Thyroid gland (tissue), 4 donors: ENCODE measurements at regions not wholly inside any gene's neighbourhood (a gene's known extent, or its start where the extent isn't known, plus 50 kb on each side); places are given as distances from the start of the nearest gene placed in this dataset.
"Not testable (repeated sequence)": the region's sequence is repeated elsewhere in the genome, so short reads cannot be mapped to it uniquely, and the experiment has no call there.

Experiments
- DNase-seq, 2 donors: peaks; one replicate each; pipeline ENCODE4 v3.0.0-alpha.2; 2019
- H3K27ac ChIP-seq, 3 donors: fragments of 200-600 bp; sonication (generic); 1 replicate in 2 of 3; 2 replicates in 1 of 3; pipeline ENCODE4 v1.5.1; 2016 to 2019; ENCODE audit warnings: mild to moderate bottlenecking in 1 of 3, moderate library complexity in 1 of 3
- H3K27me3 ChIP-seq: fragments of 200-600 bp; sonication (generic); one replicate; pipeline ENCODE4 v1.5.1; 2019
- H3K36me3 ChIP-seq, 2 donors: fragments of 200-600 bp; sonication (generic); one replicate each; pipeline ENCODE4 v1.5.1; 2016 to 2019
- H3K4me1 ChIP-seq, 2 donors: fragments of 200-600 bp; sonication (generic); one replicate each; pipeline ENCODE4 v1.5.1; 2017 to 2019
- H3K4me3 ChIP-seq, 3 donors: fragments of 200-600 bp; sonication (generic); replicated peaks in 1 of 3; 1 replicate in 2 of 3; 2 replicates in 1 of 3; pipeline ENCODE4 v1.5.1; 2016; ENCODE audit warnings: mild to moderate bottlenecking in 1 of 3
- H3K9me3 ChIP-seq: fragments of 200-600 bp; sonication (generic); one replicate; pipeline ENCODE4 v1.5.1; 2017
- POLR2A ChIP-seq, 2 donors: fragments of 450-650 bp; IDR thresholded peaks; one replicate each; pipeline ENCODE4 v1.6.1; 2017; ENCODE audit warnings: antibody characterized with exemption in 2 of 2, mild to moderate bottlenecking in 2 of 2, moderate library complexity in 1 of 2
- WGBS, 2 donors: methylation state at CpG; one replicate each; pipeline ENCODE4 v1.1.5; 2017; 5-methylcytosine and 5-hydroxymethylcytosine counted together
- intact Hi-C: fragments of 100-400 bp; cut with DNase I; formaldehyde crosslinking; loops from one replicate; pipeline ENCODE4 v1.15.1; 2023
- TF ChIP-seq, protein P1 (sequence below), 6 experiments: fragments of 200-600 bp in 3 of 6; fragments of 450-650 bp in 3 of 6; sonication (generic) in 3 of 6; IDR thresholded peaks; one replicate each; pipeline ENCODE4 v1.5.1; 2016 to 2019; ENCODE audit warnings: antibody characterized with exemption in 6 of 6, mild to moderate bottlenecking in 2 of 6, inconsistent platforms in 1 of 6, moderate library complexity in 1 of 6

DNA sequence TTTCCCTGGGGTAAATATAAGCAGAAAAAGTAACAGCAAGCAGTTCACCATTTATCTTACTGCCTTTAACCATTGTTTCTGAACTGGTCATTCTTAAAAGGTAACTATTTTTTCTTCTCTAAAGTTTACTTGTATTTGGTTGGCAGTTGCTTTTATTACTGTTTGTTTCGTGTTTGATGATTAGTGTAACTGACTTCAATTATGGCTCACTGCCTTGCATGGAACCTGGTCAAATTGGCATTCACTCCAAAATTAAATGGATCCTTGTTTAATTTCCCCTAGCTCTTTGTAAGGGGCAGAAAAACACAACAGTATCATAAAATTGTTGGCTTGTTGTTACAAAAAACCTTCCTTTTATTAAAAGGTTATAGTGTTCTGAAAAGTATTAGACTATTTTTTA, 1723.9 kb upstream of the CDH6 start:
- H3K27ac ChIP-seq: no peak overlapping the region
- DNase-seq: no peak
- 68 to 70% methylated on average over 1 of the region's 1 CpG for WGBS, 2 donors
- no peak overlapping the region for H3K4me3 ChIP-seq
- H3K27me3 ChIP-seq: no peaks in the 10 kb centered on the region
- H3K36me3 ChIP-seq: no peaks in the 10 kb centered on the region
- H3K9me3 ChIP-seq: no peaks in the 10 kb centered on the region
- H3K4me1 ChIP-seq: no peaks in the 10 kb centered on the region
- intact Hi-C loops: no loop called here
- TF ChIP-seq, protein P1, sequence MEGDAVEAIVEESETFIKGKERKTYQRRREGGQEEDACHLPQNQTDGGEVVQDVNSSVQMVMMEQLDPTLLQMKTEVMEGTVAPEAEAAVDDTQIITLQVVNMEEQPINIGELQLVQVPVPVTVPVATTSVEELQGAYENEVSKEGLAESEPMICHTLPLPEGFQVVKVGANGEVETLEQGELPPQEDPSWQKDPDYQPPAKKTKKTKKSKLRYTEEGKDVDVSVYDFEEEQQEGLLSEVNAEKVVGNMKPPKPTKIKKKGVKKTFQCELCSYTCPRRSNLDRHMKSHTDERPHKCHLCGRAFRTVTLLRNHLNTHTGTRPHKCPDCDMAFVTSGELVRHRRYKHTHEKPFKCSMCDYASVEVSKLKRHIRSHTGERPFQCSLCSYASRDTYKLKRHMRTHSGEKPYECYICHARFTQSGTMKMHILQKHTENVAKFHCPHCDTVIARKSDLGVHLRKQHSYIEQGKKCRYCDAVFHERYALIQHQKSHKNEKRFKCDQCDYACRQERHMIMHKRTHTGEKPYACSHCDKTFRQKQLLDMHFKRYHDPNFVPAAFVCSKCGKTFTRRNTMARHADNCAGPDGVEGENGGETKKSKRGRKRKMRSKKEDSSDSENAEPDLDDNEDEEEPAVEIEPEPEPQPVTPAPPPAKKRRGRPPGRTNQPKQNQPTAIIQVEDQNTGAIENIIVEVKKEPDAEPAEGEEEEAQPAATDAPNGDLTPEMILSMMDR (IDR thresholded peaks at IDR 0.05): no peak
- no peak for TF ChIP-seq POLR2A (IDR thresholded peaks at IDR 0.05)

DNA sequence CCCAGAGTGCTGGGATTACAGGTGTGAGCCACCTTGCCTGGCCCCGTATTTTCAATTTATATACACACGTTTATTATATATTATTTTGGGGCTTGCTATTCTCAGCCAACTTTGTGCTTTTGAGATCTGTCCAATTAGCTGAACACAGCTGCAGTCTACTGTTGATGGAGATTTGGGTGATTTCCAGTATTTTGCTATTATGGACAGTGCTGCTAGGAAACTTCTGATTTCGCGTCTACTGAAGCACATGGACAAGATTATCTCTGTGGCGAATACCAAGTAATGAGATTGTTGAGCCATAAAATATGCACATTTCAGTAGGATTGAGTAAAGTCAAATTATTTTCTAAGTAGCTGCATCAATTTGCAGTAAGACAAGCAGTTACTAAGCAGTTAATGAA, 1731.2 kb upstream of the CDH6 start:
- no peak for DNase-seq
- TF ChIP-seq POLR2A (IDR thresholded peaks at IDR 0.05): no peak
- TF ChIP-seq, protein P1 (IDR thresholded peaks at IDR 0.05): no peak
- 65 to 71% methylated on average over 5 of the region's 5 CpGs for whole genome bisulfite sequencing, 2 donors

DNA sequence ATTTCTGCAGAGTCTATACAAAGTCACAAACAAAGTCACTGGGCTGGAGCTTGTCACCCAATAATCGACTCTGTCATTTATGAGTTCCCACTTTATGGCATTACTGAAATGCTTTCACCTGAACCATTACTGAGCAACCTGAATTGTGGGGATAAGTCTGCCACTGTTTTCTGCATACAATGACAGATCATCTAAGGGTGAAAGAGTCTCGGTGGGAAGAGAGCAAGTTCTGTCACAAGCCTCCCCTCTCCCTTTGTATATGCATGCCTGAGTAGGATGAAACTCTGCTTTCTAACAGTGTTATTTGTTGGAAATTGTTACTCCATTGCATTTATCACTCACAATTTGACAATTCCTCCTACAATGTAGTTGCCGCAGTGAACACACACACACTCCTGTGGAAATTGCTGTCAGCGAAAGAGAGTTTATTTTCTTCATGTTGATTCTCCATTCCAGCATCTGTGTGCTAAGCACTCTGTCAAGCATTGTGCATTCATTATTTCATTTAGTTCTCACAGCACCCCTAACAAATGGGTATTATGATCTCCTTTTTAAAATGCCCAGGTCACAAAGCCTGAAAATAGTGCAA, 1732.4 kb upstream of the CDH6 start:
- no peak for DNase-seq
- TF ChIP-seq POLR2A (IDR thresholded peaks at IDR 0.05): no peak
- TF ChIP-seq, protein P1 (IDR thresholded peaks at IDR 0.05): no peak
- no peak overlapping the region for H3K4me3 ChIP-seq
- 72 to 73% methylated on average over 4 of the region's 4 CpGs for WGBS, 2 donors
- no peak overlapping the region for H3K27ac ChIP-seq
- no peaks in the 10 kb centered on the region for H3K4me1 ChIP-seq
- H3K27me3 ChIP-seq: no peaks in the 10 kb centered on the region
- intact Hi-C loops: no loop called here
- H3K9me3 ChIP-seq: no peaks in the 10 kb centered on the region
- H3K36me3 ChIP-seq: no peaks in the 10 kb centered on the region

More for the DNA sequence above, 1731.2 kb upstream of the CDH6 start:
- no peaks in the 10 kb centered on the region for H3K36me3 ChIP-seq
- H3K4me3 ChIP-seq: no peak overlapping the region
- intact Hi-C loops: no loop called here
- H3K9me3 ChIP-seq: no peaks in the 10 kb centered on the region
- H3K4me1 ChIP-seq: no peaks in the 10 kb centered on the region
- no peak overlapping the region for H3K27ac ChIP-seq
- H3K27me3 ChIP-seq: no peaks in the 10 kb centered on the region

DNA sequence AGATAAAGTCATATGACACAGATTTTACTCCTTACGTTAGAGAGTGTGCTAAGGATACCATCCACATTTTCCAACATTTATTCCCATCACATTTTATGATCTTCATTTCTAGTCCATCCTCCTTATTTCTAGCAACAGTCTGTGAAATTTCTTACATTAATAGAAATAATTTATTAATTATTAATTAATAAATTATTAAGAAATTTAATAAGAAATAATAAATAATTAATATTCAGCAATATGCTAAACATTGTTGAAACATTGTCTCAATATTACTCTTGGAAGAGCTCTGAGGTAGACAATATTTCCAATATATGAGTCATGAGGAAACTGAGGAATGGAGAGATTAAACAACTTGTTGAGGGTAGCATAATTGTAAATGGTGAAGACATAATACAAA, 1742.5 kb upstream of the CDH6 start:
- H3K27me3 ChIP-seq, intact Hi-C loops, H3K4me3 ChIP-seq, DNase-seq, H3K9me3 ChIP-seq, H3K27ac ChIP-seq, H3K4me1 ChIP-seq, H3K36me3 ChIP-seq: not testable (repeated sequence)
- 91 to 94% methylated on average over 1 of the region's 1 CpG for whole genome bisulfite sequencing, 2 donors

DNA sequence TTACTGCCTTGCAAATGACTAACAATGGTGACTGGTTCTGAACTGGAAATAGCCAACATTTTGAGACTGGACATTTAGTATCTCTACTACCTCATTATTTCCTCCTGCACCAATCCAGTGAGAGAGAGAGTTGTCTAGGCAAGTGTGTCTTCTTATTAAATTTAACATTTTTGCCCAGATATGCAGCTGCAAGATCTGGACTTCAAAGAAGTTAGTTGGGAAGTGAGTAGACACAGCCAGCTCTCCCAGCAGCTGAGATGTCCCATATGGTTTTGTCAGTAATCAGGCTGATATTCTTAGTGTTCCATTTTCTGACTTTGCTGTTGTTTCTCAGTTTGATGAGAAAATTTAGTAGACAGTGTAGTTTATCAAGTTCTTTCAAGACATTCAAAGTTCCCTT, 1778.8 kb upstream of the CDH6 start:
- H3K4me1 ChIP-seq: no peaks in the 10 kb centered on the region
- no peaks in the 10 kb centered on the region for H3K27me3 ChIP-seq
- no peaks in the 10 kb centered on the region for H3K9me3 ChIP-seq
- no peak overlapping the region for H3K4me3 ChIP-seq
- intact Hi-C loops: no loop called here
- DNase-seq: no peak
- H3K27ac ChIP-seq: no peak overlapping the region
- H3K36me3 ChIP-seq: no peaks in the 10 kb centered on the region
- no peak for TF ChIP-seq POLR2A (IDR thresholded peaks at IDR 0.05)
- TF ChIP-seq, protein P1 (IDR thresholded peaks at IDR 0.05): no peak

DNA sequence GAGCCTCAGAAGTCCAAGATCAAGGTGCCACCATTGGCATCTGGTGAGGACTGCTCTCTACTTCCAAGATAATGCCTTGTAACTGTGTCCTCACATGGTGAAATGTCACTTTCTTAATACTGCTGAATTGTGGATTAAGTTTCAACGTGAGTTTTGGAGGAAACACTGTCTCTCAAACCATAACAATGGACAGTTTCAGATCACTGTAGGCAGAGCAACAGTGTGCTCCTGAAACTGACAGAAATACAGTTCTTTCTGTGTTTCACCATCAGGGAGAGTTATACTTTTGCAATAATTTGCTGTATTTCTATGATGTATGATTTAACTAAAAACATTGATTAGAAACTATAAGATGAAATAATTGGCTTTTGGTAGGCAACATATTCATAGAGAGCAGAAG, 1780.5 kb upstream of the CDH6 start:
- Histone ChIP-seq H3K27ac (no peak overlapping the region), H3K9me3 (no peaks in the 10 kb centered on the region), H3K27me3 (no peaks in the 10 kb centered on the region), H3K36me3 (no peaks in the 10 kb centered on the region), H3K4me1 (no peaks in the 10 kb centered on the region), H3K4me3 (no peak overlapping the region)
- TF ChIP-seq, protein P1 (IDR thresholded peaks at IDR 0.05): no peak
- no peak for TF ChIP-seq POLR2A (IDR thresholded peaks at IDR 0.05)
- no peak for DNase-seq
- intact Hi-C loops: no loop called here
- WGBS, 2 donors: 30 to 46% methylated on average over 1 of the region's 1 CpG
